ENCODE measurements at regions not wholly inside any gene's neighbourhood (a gene's known extent, or its start where the extent isn't known, plus 50 kb on each side); places are given as distances from the start of the nearest gene placed in this dataset.
"Not testable (repeated sequence)": the region's sequence is repeated elsewhere in the genome, so short reads cannot be mapped to it uniquely, and the experiment has no call there.

DNA sequence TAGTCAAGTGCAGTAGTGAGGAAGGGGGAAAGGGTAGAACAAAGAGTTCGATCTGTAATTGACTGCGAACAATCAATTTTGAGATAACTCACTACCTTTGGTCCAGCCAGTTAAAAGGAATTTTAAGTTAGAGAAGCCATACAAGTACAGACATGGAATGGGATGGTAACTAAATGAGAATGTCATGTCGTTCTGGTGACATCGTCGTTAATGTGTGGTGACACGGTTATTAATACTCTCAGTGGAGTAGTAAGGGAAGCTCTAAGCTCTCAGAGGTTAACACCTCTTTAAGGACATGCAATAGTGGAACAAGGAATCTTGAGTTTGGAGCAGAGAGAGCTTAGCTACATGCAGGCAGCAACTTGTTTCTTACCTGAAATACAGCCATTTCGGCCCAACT lies 154.9 kb upstream of the KLF12 start:
- DNase-seq (ENCODE audit: low read depth) = no peak

GRCh38 chr13:74288361-74288911 lies 154.2 kb upstream of the KLF12 start:
- no peak for DNase-seq (ENCODE audit: low read depth)

- DNase-seq (ENCODE audit: low read depth) = no peak
These were observed 153.5 kb upstream of the KLF12 start for GRCh38 chr13:74287724-74288169.

GRCh38 chr13:74280795-74281490 lies 146.7 kb upstream of the KLF12 start:
- DNase-seq (ENCODE audit: low read depth) = no peak

- no peak for DNase-seq (ENCODE audit: low read depth)
These were observed 146.0 kb upstream of the KLF12 start for GRCh38 chr13:74280093-74280794.

- no peak for DNase-seq (ENCODE audit: low read depth)
These were observed 144.7 kb upstream of the KLF12 start for GRCh38 chr13:74278901-74279300.

DNA sequence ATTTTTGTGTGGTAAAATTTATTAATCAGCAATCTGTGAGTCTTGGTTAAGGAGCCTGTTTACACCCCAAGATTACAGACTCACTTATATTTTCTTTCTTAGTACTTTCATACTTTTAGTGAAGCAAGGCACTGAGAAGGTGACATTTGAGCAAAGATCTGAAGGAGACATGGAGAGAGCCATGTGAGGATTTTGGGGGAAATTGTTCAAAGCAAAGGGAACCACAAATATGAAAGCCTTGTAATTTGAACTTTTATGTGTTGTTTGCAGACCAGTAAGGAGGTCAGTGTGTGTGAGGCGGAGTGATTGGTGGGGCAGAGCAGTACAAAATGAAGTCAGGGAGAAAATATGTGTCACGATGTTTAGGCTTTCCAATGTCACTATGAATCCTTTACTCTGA lies 140.7 kb upstream of the KLF12 start:
- DNase-seq (ENCODE audit: low read depth) = no peak

- DNase-seq (ENCODE audit: low read depth) = no peak
These were observed 139.4 kb upstream of the KLF12 start for GRCh38 chr13:74273581-74273980.

DNA sequence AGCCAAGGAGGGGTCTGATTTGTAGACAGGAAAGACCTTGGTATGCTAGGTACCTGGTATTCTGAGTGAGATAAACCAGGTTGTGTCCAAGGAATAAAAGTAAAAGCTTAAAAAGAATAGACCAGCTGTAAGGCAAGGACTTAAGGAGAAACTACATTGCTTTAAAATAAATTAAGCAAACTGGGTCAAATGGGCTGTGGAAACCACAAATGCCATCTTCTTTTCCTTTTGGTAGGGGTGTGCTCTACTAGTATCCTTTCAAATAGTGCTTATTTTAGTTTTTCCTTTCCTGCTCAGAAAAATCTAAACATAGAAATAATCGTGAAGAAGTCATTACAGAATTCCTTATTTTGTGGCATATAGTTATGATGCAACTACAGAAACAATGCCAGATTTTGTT lies 138.6 kb upstream of the KLF12 start:
- DNase-seq (ENCODE audit: low read depth) = no peak

- DNase-seq (ENCODE audit: low read depth) = no peak
These were observed 135.8 kb upstream of the KLF12 start for GRCh38 chr13:74270018-74270417.

- no peak for DNase-seq (ENCODE audit: low read depth)
These were observed 132.7 kb upstream of the KLF12 start for GRCh38 chr13:74266861-74267260.

GRCh38 chr13:74266309-74266708 lies 132.1 kb upstream of the KLF12 start:
- no peak for DNase-seq (ENCODE audit: low read depth)

GRCh38 chr13:74264333-74264732 lies 130.1 kb upstream of the KLF12 start:
- DNase-seq (ENCODE audit: low read depth) = no peak

GRCh38 chr13:74260420-74260819 lies 126.2 kb upstream of the KLF12 start:
- DNase-seq (ENCODE audit: low read depth) = not testable (repeated sequence)

DNA sequence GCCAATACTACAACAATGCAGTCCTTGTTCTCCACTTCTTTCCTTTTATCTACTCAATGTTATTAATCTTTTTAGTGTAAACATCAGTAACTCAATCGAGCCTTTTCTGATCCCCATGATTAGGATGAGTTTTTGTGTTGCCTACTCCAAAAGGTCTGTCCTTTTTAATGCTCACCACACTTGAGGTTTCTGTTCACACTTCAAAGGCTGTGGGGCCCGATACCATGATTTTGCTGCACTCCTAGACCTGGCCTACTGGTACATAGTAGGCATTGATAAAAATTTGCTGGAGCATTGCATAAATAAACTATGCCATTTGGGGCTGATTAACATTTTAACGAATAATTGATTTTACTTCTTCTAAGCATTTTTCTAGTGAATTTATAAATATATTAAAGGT lies 125.4 kb upstream of the KLF12 start:
- no peak for DNase-seq (ENCODE audit: low read depth)

- DNase-seq (ENCODE audit: low read depth) = no peak
These were observed 124.8 kb upstream of the KLF12 start for GRCh38 chr13:74258961-74259360.

DNA sequence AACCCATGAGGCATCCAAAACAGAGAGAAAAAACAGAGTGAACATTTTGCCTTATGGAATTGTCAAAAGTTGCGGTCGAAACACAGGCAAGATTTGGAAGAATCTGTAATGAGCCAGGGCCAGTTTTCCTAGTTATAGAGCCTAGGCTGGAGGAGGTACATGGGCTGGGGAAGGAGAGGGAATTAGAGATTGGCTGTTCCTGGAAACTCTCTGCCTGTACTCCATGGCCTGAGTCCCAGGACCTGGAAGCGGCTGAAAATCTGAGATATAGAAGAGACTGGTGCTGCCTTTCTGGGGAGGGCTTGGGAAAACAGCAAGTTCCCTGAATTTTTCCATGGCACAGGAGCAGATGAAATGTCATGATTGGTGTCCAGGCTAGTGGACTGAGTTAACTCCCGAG lies 122.8 kb upstream of the KLF12 start:
- no peak for DNase-seq (ENCODE audit: low read depth)

DNA sequence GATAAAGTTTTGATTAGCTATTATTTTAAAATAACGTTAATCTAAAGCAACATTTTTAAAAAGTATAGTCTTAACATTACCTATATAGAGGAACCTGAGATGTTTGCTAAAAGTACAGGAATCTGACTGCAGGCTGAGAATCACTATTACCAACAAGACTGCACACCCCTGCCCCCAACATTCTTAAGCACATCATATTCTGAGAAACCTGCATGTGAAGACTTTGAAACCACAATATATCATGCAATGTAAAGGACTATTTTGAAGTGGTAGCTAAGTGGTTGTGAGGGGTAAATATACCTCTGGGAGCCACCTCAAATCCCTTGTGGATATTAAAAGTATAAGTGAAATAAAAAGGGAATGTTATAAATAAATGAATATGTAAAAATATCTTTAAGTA lies 119.0 kb upstream of the KLF12 start:
- no peak for DNase-seq (ENCODE audit: low read depth)

- DNase-seq (ENCODE audit: low read depth) = no peak
These were observed 117.7 kb upstream of the KLF12 start for GRCh38 chr13:74251778-74252519.

- DNase-seq (ENCODE audit: low read depth) = peak; percentile 71
These were observed 116.6 kb upstream of the KLF12 start for GRCh38 chr13:74250738-74251190.

- no peak for DNase-seq (ENCODE audit: low read depth)
These were observed 114.3 kb upstream of the KLF12 start for GRCh38 chr13:74248477-74248876.

- no peak for DNase-seq (ENCODE audit: low read depth)
These were observed 112.3 kb upstream of the KLF12 start for GRCh38 chr13:74246487-74246886.

Measured in GM04503 (cell line).